ENCODE measurements at regions not wholly inside any gene's neighbourhood (a gene's known extent, or its start where the extent isn't known, plus 50 kb on each side); places are given as distances from the start of the nearest gene placed in this dataset.

DNA sequence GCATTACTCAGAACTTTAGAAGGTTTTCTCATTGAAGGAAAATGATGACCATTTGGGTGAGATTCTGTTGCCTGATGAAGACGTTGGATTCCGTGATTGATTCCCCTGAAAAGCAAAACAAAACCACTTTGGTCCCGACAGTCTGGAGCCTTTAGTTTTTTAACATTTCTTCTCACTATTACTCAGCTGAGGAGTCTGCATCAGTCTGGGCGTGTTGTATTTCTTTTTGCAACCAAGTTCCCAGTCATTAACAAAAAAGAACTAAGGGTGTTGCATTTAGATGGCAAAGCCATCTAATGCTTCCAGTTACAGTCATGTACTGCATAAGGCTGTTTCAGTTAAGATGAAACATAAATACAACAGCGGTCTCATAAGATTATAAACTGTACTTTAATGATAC is 343.1 kb upstream of the CDH2 start:
- TF ChIP-seq POLR2AphosphoS5 (IDR thresholded peaks at IDR 0.05; ENCODE audit: low read depth, low read length), result no peak
- TF ChIP-seq, protein P1, sequence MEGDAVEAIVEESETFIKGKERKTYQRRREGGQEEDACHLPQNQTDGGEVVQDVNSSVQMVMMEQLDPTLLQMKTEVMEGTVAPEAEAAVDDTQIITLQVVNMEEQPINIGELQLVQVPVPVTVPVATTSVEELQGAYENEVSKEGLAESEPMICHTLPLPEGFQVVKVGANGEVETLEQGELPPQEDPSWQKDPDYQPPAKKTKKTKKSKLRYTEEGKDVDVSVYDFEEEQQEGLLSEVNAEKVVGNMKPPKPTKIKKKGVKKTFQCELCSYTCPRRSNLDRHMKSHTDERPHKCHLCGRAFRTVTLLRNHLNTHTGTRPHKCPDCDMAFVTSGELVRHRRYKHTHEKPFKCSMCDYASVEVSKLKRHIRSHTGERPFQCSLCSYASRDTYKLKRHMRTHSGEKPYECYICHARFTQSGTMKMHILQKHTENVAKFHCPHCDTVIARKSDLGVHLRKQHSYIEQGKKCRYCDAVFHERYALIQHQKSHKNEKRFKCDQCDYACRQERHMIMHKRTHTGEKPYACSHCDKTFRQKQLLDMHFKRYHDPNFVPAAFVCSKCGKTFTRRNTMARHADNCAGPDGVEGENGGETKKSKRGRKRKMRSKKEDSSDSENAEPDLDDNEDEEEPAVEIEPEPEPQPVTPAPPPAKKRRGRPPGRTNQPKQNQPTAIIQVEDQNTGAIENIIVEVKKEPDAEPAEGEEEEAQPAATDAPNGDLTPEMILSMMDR (IDR thresholded peaks at IDR 0.05), result no peak
- TF ChIP-seq TCF7L2 (IDR thresholded peaks at IDR 0.05; ENCODE audit: low read depth, low read length), result no peak
- TF ChIP-seq SIN3A (IDR thresholded peaks at IDR 0.05; ENCODE audit: borderline replicate concordance, insufficient read depth, low read depth, low read length), result no peak
- TF ChIP-seq, protein P2, sequence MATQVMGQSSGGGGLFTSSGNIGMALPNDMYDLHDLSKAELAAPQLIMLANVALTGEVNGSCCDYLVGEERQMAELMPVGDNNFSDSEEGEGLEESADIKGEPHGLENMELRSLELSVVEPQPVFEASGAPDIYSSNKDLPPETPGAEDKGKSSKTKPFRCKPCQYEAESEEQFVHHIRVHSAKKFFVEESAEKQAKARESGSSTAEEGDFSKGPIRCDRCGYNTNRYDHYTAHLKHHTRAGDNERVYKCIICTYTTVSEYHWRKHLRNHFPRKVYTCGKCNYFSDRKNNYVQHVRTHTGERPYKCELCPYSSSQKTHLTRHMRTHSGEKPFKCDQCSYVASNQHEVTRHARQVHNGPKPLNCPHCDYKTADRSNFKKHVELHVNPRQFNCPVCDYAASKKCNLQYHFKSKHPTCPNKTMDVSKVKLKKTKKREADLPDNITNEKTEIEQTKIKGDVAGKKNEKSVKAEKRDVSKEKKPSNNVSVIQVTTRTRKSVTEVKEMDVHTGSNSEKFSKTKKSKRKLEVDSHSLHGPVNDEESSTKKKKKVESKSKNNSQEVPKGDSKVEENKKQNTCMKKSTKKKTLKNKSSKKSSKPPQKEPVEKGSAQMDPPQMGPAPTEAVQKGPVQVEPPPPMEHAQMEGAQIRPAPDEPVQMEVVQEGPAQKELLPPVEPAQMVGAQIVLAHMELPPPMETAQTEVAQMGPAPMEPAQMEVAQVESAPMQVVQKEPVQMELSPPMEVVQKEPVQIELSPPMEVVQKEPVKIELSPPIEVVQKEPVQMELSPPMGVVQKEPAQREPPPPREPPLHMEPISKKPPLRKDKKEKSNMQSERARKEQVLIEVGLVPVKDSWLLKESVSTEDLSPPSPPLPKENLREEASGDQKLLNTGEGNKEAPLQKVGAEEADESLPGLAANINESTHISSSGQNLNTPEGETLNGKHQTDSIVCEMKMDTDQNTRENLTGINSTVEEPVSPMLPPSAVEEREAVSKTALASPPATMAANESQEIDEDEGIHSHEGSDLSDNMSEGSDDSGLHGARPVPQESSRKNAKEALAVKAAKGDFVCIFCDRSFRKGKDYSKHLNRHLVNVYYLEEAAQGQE (IDR thresholded peaks at IDR 0.05; ENCODE audit: insufficient read depth in 1 of 2, low read depth in 2 of 2, low read length in 1 of 2), result no peak

Data from Panc1 (cell line).